K562 (cell line): ENCODE measurements at regions not wholly inside any gene's neighbourhood (a gene's known extent, or its start where the extent isn't known, plus 50 kb on each side); places are given as distances from the start of the nearest gene placed in this dataset.

Experiments
- ATAC-seq: fragments of 200-7000 bp; cut with Tn5 transposase; 3 replicates; pipeline ENCODE4 v1.9.1; 2020; ENCODE audit warnings: moderate library complexity
- BruUV-seq: library from RNA; stranded (reverse); fragments of 400-500 nt; replicated peaks from 2 replicates; lab custom pipeline; 2021; lab: Mats Ljungman, UMichigan
- CTCF ChIA-PET: fragments of 300-600 bp; formaldehyde crosslinking; extraction: SDS; loops from one replicate; lab custom pipeline; 2021; ENCODE audit warnings: low intra/inter-chr PET ratio; lab: Yijun Ruan, JAX
- POLR2A ChIA-PET: fragments of 300-600, 350-650 bp; sonication (Branson Sonifier 250); formaldehyde crosslinking; extraction: SDS; loops from one replicate; lab custom pipeline; 2021; ENCODE audit warnings: antibody characterized with exemption, inconsistent platforms; lab: Yijun Ruan, JAX
- DNase-seq, 4 experiments: peaks; one replicate each; pipeline versions ENCODE4 v3.0.0 to v3.0.0-alpha.2; 2011 to 2018; ENCODE audit warnings: low spot score in 3 of 4, mixed read lengths in 3 of 4; ENCODE audit errors: extremely low read depth in 1 of 4
- FAIRE-seq: peaks from 2 replicates; lab custom pipeline; 2011; peaks lifted over from hg19 to GRCh38; lab: Jason Lieb, UNC
- H2AFZ ChIP-seq: 2 replicates; pipeline ENCODE4 v1.6.0; 2011; ENCODE audit warnings: low read depth, low read length, control low read depth, inconsistent platforms
- H3K27ac ChIP-seq: fragments of 200-600 bp; 3 replicates; pipeline ENCODE4 v1.8.0; 2011; ENCODE audit warnings: low read depth, mild to moderate bottlenecking, control low read depth, inconsistent platforms, low read length, moderate library complexity, mixed read lengths; ENCODE audit errors: extremely low read depth
- H3K27me3 ChIP-seq, 2 experiments: fragments of 300-600 bp in 1 of 2; 2 replicates in 1 of 2; 3 replicates in 1 of 2; pipeline versions ENCODE4 v1.6.0 to v1.8.0; 2011; ENCODE audit warnings: inconsistent platforms in 2 of 2, low read length in 2 of 2, mild to moderate bottlenecking in 1 of 2, mixed read lengths in 1 of 2, moderate library complexity in 1 of 2; ENCODE audit not compliant: control insufficient read depth in 2 of 2, insufficient read depth in 2 of 2
- H3K36me3 ChIP-seq: fragments of 300-600 bp; 3 replicates; pipeline ENCODE4 v1.8.0; 2011; ENCODE audit warnings: mild to moderate bottlenecking, low read length, inconsistent platforms; ENCODE audit not compliant: control insufficient read depth, insufficient read depth
- H3K4me1 ChIP-seq, 2 experiments: fragments of 200-600 bp in 1 of 2; replicated peaks in 1 of 2; 2 replicates in 1 of 2; 3 replicates in 1 of 2; pipeline versions ENCODE4 v1.5.1 to v1.8.0; 2011; ENCODE audit warnings: inconsistent platforms in 2 of 2, low read length in 2 of 2, mild to moderate bottlenecking in 1 of 2, mixed read lengths in 1 of 2, moderate library complexity in 1 of 2; ENCODE audit not compliant: control insufficient read depth in 2 of 2, insufficient read depth in 2 of 2
- H3K4me2 ChIP-seq: 2 replicates; pipeline ENCODE4 v1.6.1; 2011; ENCODE audit warnings: low read length, control low read depth, inconsistent platforms, mixed read lengths; ENCODE audit not compliant: insufficient read depth
- H3K4me3 ChIP-seq: fragments of 200-600 bp; sonication (generic), shearing (Covaris generic); 2 replicates; pipeline ENCODE4 v1.5.1; 2016; ENCODE audit warnings: control low read depth, inconsistent platforms
- H3K79me2 ChIP-seq: fragments of 200-600 bp; 3 replicates; pipeline ENCODE4 v1.8.0; 2011; ENCODE audit warnings: low read length, inconsistent platforms; ENCODE audit not compliant: control insufficient read depth, insufficient read depth
- H3K9ac ChIP-seq, 2 experiments: 2 replicates each; pipeline versions ENCODE4 v1.6.0 to v1.6.1; 2011; ENCODE audit warnings: low read depth in 2 of 2, low read length in 2 of 2, control low read depth in 1 of 2, inconsistent platforms in 1 of 2, mild to moderate bottlenecking in 1 of 2, mixed read lengths in 1 of 2; ENCODE audit not compliant: insufficient read depth in 1 of 2
- H3K9me1 ChIP-seq: one replicate; pipeline ENCODE4 v1.6.0; 2011; ENCODE audit warnings: inconsistent platforms, mild to moderate bottlenecking, low read length, moderate library complexity; ENCODE audit not compliant: control insufficient read depth, insufficient read depth
- H3K9me3 ChIP-seq: replicated peaks from 2 replicates; pipeline ENCODE4 v1.5.1; 2011; ENCODE audit warnings: low read depth, low read length, inconsistent platforms; ENCODE audit not compliant: control insufficient read depth, insufficient read depth
- H4K20me1 ChIP-seq: replicated peaks from 2 replicates; pipeline ENCODE4 v1.6.1; 2011; ENCODE audit warnings: low read length, inconsistent platforms, mixed read lengths; ENCODE audit not compliant: control insufficient read depth, insufficient read depth
- CCAR2 ChIP-seq: fragments of 200-400 bp; formaldehyde crosslinking; IDR thresholded peaks from 2 replicates; pipeline ENCODE4 v1.6.1; 2017; ENCODE audit warnings: mild to moderate bottlenecking, low read depth, low read length
- CHD2 ChIP-seq: IDR thresholded peaks from 2 replicates; pipeline ENCODE4 v1.6.1; 2011; ENCODE audit warnings: low read depth, low read length
- DNMT1 ChIP-seq: fragments of 450-650 bp; IDR thresholded peaks from 2 replicates; pipeline ENCODE4 v1.6.1; 2016; ENCODE audit warnings: antibody characterized with exemption, mild to moderate bottlenecking
- EHMT2 ChIP-seq: fragments of 450-650 bp; IDR thresholded peaks from 2 replicates; pipeline ENCODE4 v1.6.1; 2018; ENCODE audit warnings: antibody characterized with exemption
- ETS1 ChIP-seq: conservative IDR thresholded peaks from 2 replicates; pipeline ENCODE4 v1.6.1; 2011; ENCODE audit warnings: low read depth, mild to moderate bottlenecking, low read length; ENCODE audit not compliant: control insufficient read depth
- MLX ChIP-seq, 2 experiments: fragments of 450-650 bp in 1 of 2; sonication (generic) in 1 of 2; formaldehyde crosslinking; conservative IDR thresholded peaks; 2 replicates each; pipeline versions ENCODE4 v1.4.0 to v1.8.1; 2020 to 2022; ENCODE audit warnings: mild to moderate bottlenecking in 1 of 2, missing genetic modification reagents in 1 of 2
- YBX1 ChIP-seq: fragments of 450-650 bp; IDR thresholded peaks from 2 replicates; pipeline ENCODE4 v1.7.1; 2016; ENCODE audit warnings: mild to moderate bottlenecking
- ZBTB40 ChIP-seq, 2 experiments: fragments of 450-650 bp in 1 of 2; sonication (generic) in 1 of 2; formaldehyde crosslinking in 1 of 2; IDR thresholded peaks; 2 replicates each; pipeline versions ENCODE4 v1.7.1 to v1.9.0; 2016 to 2022; ENCODE audit warnings: inconsistent platforms in 1 of 2, mild to moderate bottlenecking in 1 of 2, missing genetic modification reagents in 1 of 2
- ZNF124 ChIP-seq: sonication (generic); formaldehyde crosslinking; IDR thresholded peaks from 2 replicates; pipeline ENCODE4 v1.8.1; 2022; ENCODE audit warnings: missing genetic modification reagents
- ZNF668 ChIP-seq: fragments of 250-450 bp; sonication (Bioruptor Pico); IDR thresholded peaks from 2 replicates; pipeline ENCODE4 v1.8.0; 2022; ENCODE audit warnings: mild to moderate bottlenecking, inconsistent platforms
- ZNF785 ChIP-seq: fragments of 250-450 bp; sonication (Bioruptor Pico); IDR thresholded peaks from 2 replicates; pipeline ENCODE4 v1.4.0; 2020; ENCODE audit warnings: mild to moderate bottlenecking
- WGBS: fragments of 100-300 bp; shearing (Covaris generic); methylation state at CpG from one replicate; pipeline ENCODE4 v1.1.6; 2016; ENCODE audit warnings: low coverage, mixed read lengths; ENCODE audit not compliant: insufficient coverage; ENCODE audit errors: missing lambda C conversion rate; 5-methylcytosine and 5-hydroxymethylcytosine counted together
- in situ Hi-C: fragments of 300-500 bp; cut with MboI; formaldehyde crosslinking; loops from 4 replicates; pipeline ENCODE4 v1.15.0; 2018; ENCODE audit warnings: inconsistent platforms, mixed read lengths
- intact Hi-C: fragments of 100-400 bp; cut with micrococcal nuclease; formaldehyde crosslinking; loops from 2 replicates; pipeline ENCODE4 v1.14.2; 2022

- H3K27ac ChIP-seq = no peak overlapping the region
- in situ Hi-C loops = no loop called here
- no peak overlapping the region for H3K4me2 ChIP-seq
- H3K4me3 ChIP-seq = no peak overlapping the region
- no peak for ATAC-seq
- TF ChIP-seq CCAR2 = no peak
- no peak for TF ChIP-seq MLX (CRISPR knock-in tag; conservative IDR thresholded peaks at IDR 0.05)
- TF ChIP-seq ZNF668 (CRISPR knock-in tag) = no peak
- TF ChIP-seq ZNF124 = no peak
- no peak for TF ChIP-seq ZNF785 (CRISPR knock-in tag)
- TF ChIP-seq EHMT2 = no peak
- TF ChIP-seq ZBTB40 (IDR thresholded peaks at IDR 0.05) = no peak
- no peak for TF ChIP-seq ZBTB40 (CRISPR knock-in tag; IDR thresholded peaks at IDR 0.05)
- no peak for TF ChIP-seq DNMT1
- TF ChIP-seq CHD2 = no peak
- no peak for TF ChIP-seq YBX1
- no peak for TF ChIP-seq ETS1
- H3K27me3 ChIP-seq = peaks cover 0 to 7% of the 10 kb centered on the region in 2 experiments; a peak in 2 of 5 replicates
- H4K20me1 ChIP-seq = no peaks in the 10 kb centered on the region
- H3K4me1 ChIP-seq = no peaks in the 10 kb centered on the region
- BruUV-seq = no TSS peak
- FAIRE-seq = no peak
- CTCF ChIA-PET = no interaction called here
- H3K36me3 ChIP-seq = no peaks in the 10 kb centered on the region
- H3K9me1 ChIP-seq = no peaks in the 10 kb centered on the region
- H3K9ac ChIP-seq = no peak overlapping the region
- POLR2A ChIA-PET = no interaction called here
- WGBS = 0% methylated on average over 5 of the region's 5 CpGs
- intact Hi-C loops = no loop called here
- no peaks in the 10 kb centered on the region for H3K9me3 ChIP-seq
- H3K79me2 ChIP-seq = no peaks in the 10 kb centered on the region
- DNase-seq = no peak
- no peak overlapping the region for H2AFZ ChIP-seq
Observed at GRCh38 chr16:5393070-5393469, 295.5 kb upstream of the EEF2KMT start.
